K562 (cell line): ENCODE measurements at regions not wholly inside any gene's neighbourhood (a gene's known extent, or its start where the extent isn't known, plus 50 kb on each side); places are given as distances from the start of the nearest gene placed in this dataset.

Experiments used
- ATAC-seq: fragments of 200-7000 bp; cut with Tn5 transposase; 3 replicates; pipeline ENCODE4 v1.9.1; 2020; ENCODE audit warnings: moderate library complexity
- BruUV-seq: library from RNA; stranded (reverse); fragments of 400-500 nt; replicated peaks from 2 replicates; lab custom pipeline; 2021; lab: Mats Ljungman, UMichigan
- CTCF ChIA-PET: fragments of 300-600 bp; formaldehyde crosslinking; extraction: SDS; loops from one replicate; lab custom pipeline; 2021; ENCODE audit warnings: low intra/inter-chr PET ratio; lab: Yijun Ruan, JAX
- POLR2A ChIA-PET: fragments of 300-600, 350-650 bp; sonication (Branson Sonifier 250); formaldehyde crosslinking; extraction: SDS; loops from one replicate; lab custom pipeline; 2021; ENCODE audit warnings: antibody characterized with exemption, inconsistent platforms; lab: Yijun Ruan, JAX
- DNase-seq, 4 experiments: peaks; one replicate each; pipeline versions ENCODE4 v3.0.0 to v3.0.0-alpha.2; 2011 to 2018; ENCODE audit warnings: low spot score in 3 of 4, mixed read lengths in 3 of 4; ENCODE audit errors: extremely low read depth in 1 of 4
- FAIRE-seq: peaks from 2 replicates; lab custom pipeline; 2011; peaks lifted over from hg19 to GRCh38; lab: Jason Lieb, UNC
- H2AFZ ChIP-seq: 2 replicates; pipeline ENCODE4 v1.6.0; 2011; ENCODE audit warnings: low read depth, low read length, control low read depth, inconsistent platforms
- H3K27ac ChIP-seq: fragments of 200-600 bp; 3 replicates; pipeline ENCODE4 v1.8.0; 2011; ENCODE audit warnings: low read depth, mild to moderate bottlenecking, control low read depth, inconsistent platforms, low read length, moderate library complexity, mixed read lengths; ENCODE audit errors: extremely low read depth
- H3K27me3 ChIP-seq, 2 experiments: fragments of 300-600 bp in 1 of 2; 2 replicates in 1 of 2; 3 replicates in 1 of 2; pipeline versions ENCODE4 v1.6.0 to v1.8.0; 2011; ENCODE audit warnings: inconsistent platforms in 2 of 2, low read length in 2 of 2, mild to moderate bottlenecking in 1 of 2, mixed read lengths in 1 of 2, moderate library complexity in 1 of 2; ENCODE audit not compliant: control insufficient read depth in 2 of 2, insufficient read depth in 2 of 2
- H3K36me3 ChIP-seq: fragments of 300-600 bp; 3 replicates; pipeline ENCODE4 v1.8.0; 2011; ENCODE audit warnings: mild to moderate bottlenecking, low read length, inconsistent platforms; ENCODE audit not compliant: control insufficient read depth, insufficient read depth
- H3K4me1 ChIP-seq, 2 experiments: fragments of 200-600 bp in 1 of 2; replicated peaks in 1 of 2; 2 replicates in 1 of 2; 3 replicates in 1 of 2; pipeline versions ENCODE4 v1.5.1 to v1.8.0; 2011; ENCODE audit warnings: inconsistent platforms in 2 of 2, low read length in 2 of 2, mild to moderate bottlenecking in 1 of 2, mixed read lengths in 1 of 2, moderate library complexity in 1 of 2; ENCODE audit not compliant: control insufficient read depth in 2 of 2, insufficient read depth in 2 of 2
- H3K4me2 ChIP-seq: 2 replicates; pipeline ENCODE4 v1.6.1; 2011; ENCODE audit warnings: low read length, control low read depth, inconsistent platforms, mixed read lengths; ENCODE audit not compliant: insufficient read depth
- H3K4me3 ChIP-seq: fragments of 200-600 bp; sonication (generic), shearing (Covaris generic); 2 replicates; pipeline ENCODE4 v1.5.1; 2016; ENCODE audit warnings: control low read depth, inconsistent platforms
- H3K79me2 ChIP-seq: fragments of 200-600 bp; 3 replicates; pipeline ENCODE4 v1.8.0; 2011; ENCODE audit warnings: low read length, inconsistent platforms; ENCODE audit not compliant: control insufficient read depth, insufficient read depth
- H3K9ac ChIP-seq, 2 experiments: 2 replicates each; pipeline versions ENCODE4 v1.6.0 to v1.6.1; 2011; ENCODE audit warnings: low read depth in 2 of 2, low read length in 2 of 2, control low read depth in 1 of 2, inconsistent platforms in 1 of 2, mild to moderate bottlenecking in 1 of 2, mixed read lengths in 1 of 2; ENCODE audit not compliant: insufficient read depth in 1 of 2
- H3K9me1 ChIP-seq: one replicate; pipeline ENCODE4 v1.6.0; 2011; ENCODE audit warnings: inconsistent platforms, mild to moderate bottlenecking, low read length, moderate library complexity; ENCODE audit not compliant: control insufficient read depth, insufficient read depth
- H3K9me3 ChIP-seq: replicated peaks from 2 replicates; pipeline ENCODE4 v1.5.1; 2011; ENCODE audit warnings: low read depth, low read length, inconsistent platforms; ENCODE audit not compliant: control insufficient read depth, insufficient read depth
- H4K20me1 ChIP-seq: replicated peaks from 2 replicates; pipeline ENCODE4 v1.6.1; 2011; ENCODE audit warnings: low read length, inconsistent platforms, mixed read lengths; ENCODE audit not compliant: control insufficient read depth, insufficient read depth
- DMBX1 ChIP-seq: fragments of 250-450 bp; sonication (Bioruptor Pico); IDR thresholded peaks from 2 replicates; pipeline ENCODE4 v1.8.0; 2022; ENCODE audit warnings: inconsistent platforms, mild to moderate bottlenecking, moderate library complexity, borderline replicate concordance
- ETS1 ChIP-seq: conservative IDR thresholded peaks from 2 replicates; pipeline ENCODE4 v1.6.1; 2011; ENCODE audit warnings: low read depth, mild to moderate bottlenecking, low read length; ENCODE audit not compliant: control insufficient read depth
- FOSL1 ChIP-seq: fragments of 200-800 bp; sonication (Bioruptor generic); conservative IDR thresholded peaks from 2 replicates; pipeline ENCODE4 v1.6.1; 2016; ENCODE audit warnings: missing genetic modification characterization, missing compliant biosample characterization
- NFE2L1 ChIP-seq: fragments of 450-650 bp; IDR thresholded peaks from 2 replicates; pipeline ENCODE4 v1.6.1; 2016; ENCODE audit warnings: missing genetic modification characterization, low read depth, mild to moderate bottlenecking, missing compliant biosample characterization, moderate library complexity, borderline replicate concordance
- PHB2 ChIP-seq: fragments of 450-650 bp; IDR thresholded peaks from 2 replicates; pipeline ENCODE4 v1.6.1; 2017; ENCODE audit warnings: low read depth
- POLR3A ChIP-seq: IDR thresholded peaks from 2 replicates; pipeline ENCODE4 v1.6.1; 2011; ENCODE audit warnings: borderline replicate concordance, mild to moderate bottlenecking, moderate library complexity; ENCODE audit not compliant: insufficient read length, insufficient read depth; ENCODE audit errors: extremely low read depth
- PRDM10 ChIP-seq: fragments of 450-650 bp; IDR thresholded peaks from 2 replicates; pipeline ENCODE4 v1.6.1; 2018; ENCODE audit not compliant: partially characterized antibody
- RBBP5 ChIP-seq: fragments of 200-600 bp; sonication (generic); IDR thresholded peaks from 2 replicates; pipeline ENCODE4 v1.6.1; 2012; ENCODE audit warnings: borderline replicate concordance, mild to moderate bottlenecking, low read length, control low read depth, inconsistent platforms; ENCODE audit not compliant: insufficient read depth, poor library complexity, severe bottlenecking
- RUNX1 ChIP-seq: sonication (generic); IDR thresholded peaks from 2 replicates; pipeline ENCODE4 v1.6.1; 2016; ENCODE audit warnings: antibody characterized with exemption, low read depth
- SNIP1 ChIP-seq: fragments of 450-650 bp; IDR thresholded peaks from 2 replicates; pipeline ENCODE4 v1.7.1; 2017; ENCODE audit warnings: low read depth, mild to moderate bottlenecking
- TRIM24 ChIP-seq, 2 experiments: fragments of 450-650 bp; IDR thresholded peaks; 2 replicates each; pipeline ENCODE4 v1.6.1; 2016
- ZNF143 ChIP-seq: sonication (generic); formaldehyde crosslinking; IDR thresholded peaks from 2 replicates; pipeline ENCODE4 v1.9.0; 2022; ENCODE audit warnings: mild to moderate bottlenecking, missing genetic modification reagents
- ZNF431 ChIP-seq: sonication (generic); formaldehyde crosslinking; IDR thresholded peaks from 2 replicates; pipeline ENCODE4 v1.8.0; 2022; ENCODE audit warnings: mild to moderate bottlenecking, missing genetic modification reagents
- WGBS: fragments of 100-300 bp; shearing (Covaris generic); methylation state at CpG from one replicate; pipeline ENCODE4 v1.1.6; 2016; ENCODE audit warnings: low coverage, mixed read lengths; ENCODE audit not compliant: insufficient coverage; ENCODE audit errors: missing lambda C conversion rate; 5-methylcytosine and 5-hydroxymethylcytosine counted together
- in situ Hi-C: fragments of 300-500 bp; cut with MboI; formaldehyde crosslinking; loops from 4 replicates; pipeline ENCODE4 v1.15.0; 2018; ENCODE audit warnings: inconsistent platforms, mixed read lengths
- intact Hi-C: fragments of 100-400 bp; cut with micrococcal nuclease; formaldehyde crosslinking; loops from 2 replicates; pipeline ENCODE4 v1.14.2; 2022

GRCh38 chr11:116397602-116398084 is 375.1 kb downstream of the BUD13 start:
- intact Hi-C loops (no loop called here), in situ Hi-C loops (no loop called here)
- Histone ChIP-seq H2AFZ (no peak overlapping the region), H3K9me1 (no peaks in the 10 kb centered on the region), H4K20me1 (no peaks in the 10 kb centered on the region; the same call in 1 of the 2 replicates), H3K4me1 (no peaks in the 10 kb centered on the region), H3K27me3 (no peaks in the 10 kb centered on the region), H3K4me2 (no peak overlapping the region), H3K4me3 (no peak overlapping the region), H3K9me3 (no peaks in the 10 kb centered on the region), H3K27ac (no peak overlapping the region), H3K79me2 (no peaks in the 10 kb centered on the region), H3K9ac (no peak overlapping the region), H3K36me3 (no peaks in the 10 kb centered on the region)
- ChIA-PET CTCF (no interaction called here), POLR2A (interaction anchor here (1.1 kb wide), 1 partner anchor 10 kb away, joined by 3 read pairs; no protein-coding TSS in a partner anchor)
- ATAC-seq (no peak), FAIRE-seq (no peak), DNase-seq (no peak)
- WGBS = 0% methylated on average over 3 of the region's 4 CpGs
- BruUV-seq = no TSS peak
- no peak for TF ChIP-seq FOSL1 (tag)
- TF ChIP-seq RUNX1 = no peak
- no peak for TF ChIP-seq RBBP5
- TF ChIP-seq NFE2L1 (tag) = no peak
- no peak for TF ChIP-seq DMBX1 (CRISPR knock-in tag)
- no peak for TF ChIP-seq POLR3A
- TF ChIP-seq PRDM10 = no peak
- no peak for TF ChIP-seq TRIM24 (IDR thresholded peaks at IDR 0.05)
- no peak for TF ChIP-seq ZNF143 (CRISPR knock-in tag)
- TF ChIP-seq ETS1 = no peak
- no peak for TF ChIP-seq SNIP1
- TF ChIP-seq PHB2 = no peak
- TF ChIP-seq ZNF431 (CRISPR knock-in tag) = no peak
